ENCODE measurements at regions not wholly inside any gene's neighbourhood (a gene's known extent, or its start where the extent isn't known, plus 50 kb on each side); places are given as distances from the start of the nearest gene placed in this dataset.
"Not testable (repeated sequence)": the region's sequence is repeated elsewhere in the genome, so short reads cannot be mapped to it uniquely, and the experiment has no call there.

DNA sequence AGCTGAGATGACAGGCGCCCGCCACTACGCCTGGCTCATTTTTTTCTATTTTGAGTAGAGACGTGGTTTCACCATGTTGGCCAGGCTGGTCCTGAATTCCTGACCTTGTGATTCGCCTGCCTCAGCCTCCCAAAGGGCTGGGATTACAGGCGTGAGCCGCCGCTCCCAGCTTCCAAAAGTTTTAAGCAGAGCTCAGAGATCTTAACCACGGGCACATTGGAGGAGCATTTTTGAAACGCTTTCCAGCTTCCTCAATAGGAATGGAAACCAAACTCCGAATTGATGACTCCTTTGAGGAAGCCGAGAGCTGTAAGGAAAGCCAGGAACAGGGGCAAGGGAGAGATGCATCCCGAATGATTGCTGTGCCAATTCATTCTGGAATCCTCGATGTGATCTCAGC, 63.8 kb upstream of the ALDH3B2 start:
- not testable (repeated sequence) for TF ChIP-seq POLR2A (IDR thresholded peaks at IDR 0.05)
- TF ChIP-seq, protein P1, sequence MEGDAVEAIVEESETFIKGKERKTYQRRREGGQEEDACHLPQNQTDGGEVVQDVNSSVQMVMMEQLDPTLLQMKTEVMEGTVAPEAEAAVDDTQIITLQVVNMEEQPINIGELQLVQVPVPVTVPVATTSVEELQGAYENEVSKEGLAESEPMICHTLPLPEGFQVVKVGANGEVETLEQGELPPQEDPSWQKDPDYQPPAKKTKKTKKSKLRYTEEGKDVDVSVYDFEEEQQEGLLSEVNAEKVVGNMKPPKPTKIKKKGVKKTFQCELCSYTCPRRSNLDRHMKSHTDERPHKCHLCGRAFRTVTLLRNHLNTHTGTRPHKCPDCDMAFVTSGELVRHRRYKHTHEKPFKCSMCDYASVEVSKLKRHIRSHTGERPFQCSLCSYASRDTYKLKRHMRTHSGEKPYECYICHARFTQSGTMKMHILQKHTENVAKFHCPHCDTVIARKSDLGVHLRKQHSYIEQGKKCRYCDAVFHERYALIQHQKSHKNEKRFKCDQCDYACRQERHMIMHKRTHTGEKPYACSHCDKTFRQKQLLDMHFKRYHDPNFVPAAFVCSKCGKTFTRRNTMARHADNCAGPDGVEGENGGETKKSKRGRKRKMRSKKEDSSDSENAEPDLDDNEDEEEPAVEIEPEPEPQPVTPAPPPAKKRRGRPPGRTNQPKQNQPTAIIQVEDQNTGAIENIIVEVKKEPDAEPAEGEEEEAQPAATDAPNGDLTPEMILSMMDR (IDR thresholded peaks at IDR 0.05) = not testable (repeated sequence)
